DOHH2 (cell line): ENCODE measurements at regions not wholly inside any gene's neighbourhood (a gene's known extent, or its start where the extent isn't known, plus 50 kb on each side); places are given as distances from the start of the nearest gene placed in this dataset.

Experiments used
- H3F3A ChIP-seq: fragments of 200-600 bp; sonication (generic), shearing (Covaris generic); 2 replicates; pipeline ENCODE4 v1.6.0; 2016; ENCODE audit warnings: antibody characterized with exemption, mild to moderate bottlenecking; ENCODE audit not compliant: control insufficient read depth, insufficient read depth
- H3K27ac ChIP-seq: fragments of 200-600 bp; sonication (generic); 2 replicates; pipeline ENCODE4 v1.5.1; 2014; ENCODE audit warnings: low read depth, mild to moderate bottlenecking, low read length, moderate library complexity
- H3K27me3 ChIP-seq: fragments of 200-600 bp; sonication (generic); 2 replicates; pipeline ENCODE4 v1.6.1; 2014; ENCODE audit warnings: mild to moderate bottlenecking, low read length, mixed read lengths; ENCODE audit not compliant: control insufficient read depth
- H3K36me3 ChIP-seq: fragments of 200-600 bp; sonication (generic); 2 replicates; pipeline ENCODE4 v1.6.1; 2014; ENCODE audit warnings: mild to moderate bottlenecking, low read length, moderate library complexity, mixed read lengths; ENCODE audit not compliant: control insufficient read depth
- H3K4me1 ChIP-seq: fragments of 200-600 bp; sonication (generic); 2 replicates; pipeline ENCODE4 v1.6.1; 2014; ENCODE audit warnings: mild to moderate bottlenecking, low read length, mixed read lengths; ENCODE audit not compliant: control insufficient read depth
- H3K4me2 ChIP-seq: fragments of 200-600 bp; sonication (generic); 2 replicates; pipeline ENCODE4 v1.6.0; 2014; ENCODE audit warnings: mild to moderate bottlenecking, low read length, moderate library complexity
- H3K4me3 ChIP-seq: fragments of 200-600 bp; sonication (generic); 2 replicates; pipeline ENCODE4 v1.5.1; 2014; ENCODE audit warnings: mild to moderate bottlenecking, low read length, mixed read lengths
- H3K79me2 ChIP-seq: fragments of 200-600 bp; sonication (generic); 2 replicates; pipeline ENCODE4 v1.6.1; 2014; ENCODE audit warnings: mild to moderate bottlenecking, low read length, mixed read lengths; ENCODE audit not compliant: control insufficient read depth
- H3K9me2 ChIP-seq: fragments of 200-600 bp; sonication (generic); replicated peaks from 2 replicates; pipeline ENCODE4 v1.6.1; 2014; ENCODE audit warnings: mild to moderate bottlenecking, low read length, mixed read lengths; ENCODE audit not compliant: control insufficient read depth
- H3K9me3 ChIP-seq: fragments of 200-600 bp; sonication (generic); 2 replicates; pipeline ENCODE4 v1.6.1; 2014; ENCODE audit warnings: antibody characterized with exemption, low read length, mixed read lengths; ENCODE audit not compliant: control insufficient read depth, insufficient read depth
- H4K20me1 ChIP-seq: fragments of 200-600 bp; sonication (generic); 2 replicates; pipeline ENCODE4 v1.6.0; 2014; ENCODE audit warnings: low read depth, mild to moderate bottlenecking, antibody characterized with exemption, low read length, moderate library complexity; ENCODE audit not compliant: control insufficient read depth, insufficient read depth
- EZH2phosphoT487 ChIP-seq: fragments of 200-600 bp; sonication (generic); IDR thresholded peaks from 2 replicates; pipeline ENCODE4 v1.6.1; 2017; ENCODE audit warnings: borderline replicate concordance, mild to moderate bottlenecking, antibody characterized with exemption, low read length, moderate library complexity, mixed read lengths
- TF ChIP-seq, protein P1 (sequence below): fragments of 200-600 bp; sonication (generic); IDR thresholded peaks from one replicate; pipeline ENCODE4 v1.5.1; 2014; ENCODE audit warnings: antibody characterized with exemption, mild to moderate bottlenecking, low read depth, low read length; ENCODE audit not compliant: poor library complexity, severe bottlenecking

DNA sequence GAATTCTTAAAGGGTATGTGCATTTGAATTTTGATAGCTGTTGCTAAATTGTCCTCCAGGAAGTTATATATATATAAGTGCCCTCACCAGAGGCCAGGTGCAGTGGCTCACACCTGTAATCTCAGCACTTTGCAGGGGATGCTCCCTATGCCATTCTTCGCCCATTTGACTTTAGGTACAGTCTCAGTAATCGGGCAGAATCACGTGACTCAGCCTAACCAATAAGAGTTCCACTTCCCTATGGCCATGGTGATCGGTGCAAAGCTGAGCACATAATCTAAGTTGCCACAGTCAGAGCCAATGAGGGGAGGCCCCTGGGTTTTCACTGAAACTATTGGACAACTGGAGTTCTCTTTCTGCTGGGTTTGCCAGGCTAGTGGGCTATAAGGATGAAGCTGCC is 274.6 kb upstream of the TBX3 start:
- no peak overlapping the region for H3K27ac ChIP-seq
- no peaks in the 10 kb centered on the region for H3K79me2 ChIP-seq
- no peaks in the 10 kb centered on the region for H3K36me3 ChIP-seq
- no peaks in the 10 kb centered on the region for H3K9me2 ChIP-seq
- H3F3A ChIP-seq = no peaks in the 10 kb centered on the region
- H3K4me3 ChIP-seq = no peak overlapping the region
- H3K4me2 ChIP-seq = no peak overlapping the region
- no peaks in the 10 kb centered on the region for H3K9me3 ChIP-seq
- H3K27me3 ChIP-seq = no peaks in the 10 kb centered on the region
- TF ChIP-seq EZH2phosphoT487 = no peak
- TF ChIP-seq, protein P1, sequence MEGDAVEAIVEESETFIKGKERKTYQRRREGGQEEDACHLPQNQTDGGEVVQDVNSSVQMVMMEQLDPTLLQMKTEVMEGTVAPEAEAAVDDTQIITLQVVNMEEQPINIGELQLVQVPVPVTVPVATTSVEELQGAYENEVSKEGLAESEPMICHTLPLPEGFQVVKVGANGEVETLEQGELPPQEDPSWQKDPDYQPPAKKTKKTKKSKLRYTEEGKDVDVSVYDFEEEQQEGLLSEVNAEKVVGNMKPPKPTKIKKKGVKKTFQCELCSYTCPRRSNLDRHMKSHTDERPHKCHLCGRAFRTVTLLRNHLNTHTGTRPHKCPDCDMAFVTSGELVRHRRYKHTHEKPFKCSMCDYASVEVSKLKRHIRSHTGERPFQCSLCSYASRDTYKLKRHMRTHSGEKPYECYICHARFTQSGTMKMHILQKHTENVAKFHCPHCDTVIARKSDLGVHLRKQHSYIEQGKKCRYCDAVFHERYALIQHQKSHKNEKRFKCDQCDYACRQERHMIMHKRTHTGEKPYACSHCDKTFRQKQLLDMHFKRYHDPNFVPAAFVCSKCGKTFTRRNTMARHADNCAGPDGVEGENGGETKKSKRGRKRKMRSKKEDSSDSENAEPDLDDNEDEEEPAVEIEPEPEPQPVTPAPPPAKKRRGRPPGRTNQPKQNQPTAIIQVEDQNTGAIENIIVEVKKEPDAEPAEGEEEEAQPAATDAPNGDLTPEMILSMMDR = no peak
- no peaks in the 10 kb centered on the region for H4K20me1 ChIP-seq
- no peaks in the 10 kb centered on the region for H3K4me1 ChIP-seq

DNA sequence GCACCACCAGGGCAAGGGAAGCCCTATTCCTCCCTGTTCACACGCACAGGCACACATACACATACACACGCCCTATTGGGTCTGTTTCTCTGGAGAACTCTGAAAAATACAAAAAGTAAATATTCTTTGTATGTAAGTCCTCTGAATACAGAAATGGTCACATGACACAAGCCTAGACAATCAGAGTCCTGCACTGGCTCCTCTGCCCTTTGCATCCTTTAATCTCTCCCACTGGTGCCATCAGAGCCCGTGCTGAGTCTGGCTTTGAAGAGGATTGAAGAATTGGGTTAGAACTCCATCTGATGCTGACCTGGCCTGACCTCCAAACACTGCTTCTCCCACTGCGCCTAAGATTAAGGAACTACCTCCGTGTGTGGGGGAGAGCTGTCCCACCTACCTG is 273.2 kb upstream of the TBX3 start:
- Histone ChIP-seq H3F3A (no peaks in the 10 kb centered on the region), H3K9me2 (no peaks in the 10 kb centered on the region), H3K4me2 (no peak overlapping the region), H3K4me3 (no peak overlapping the region), H3K79me2 (no peaks in the 10 kb centered on the region), H3K36me3 (no peaks in the 10 kb centered on the region), H3K4me1 (no peaks in the 10 kb centered on the region), H3K27me3 (no peaks in the 10 kb centered on the region), H4K20me1 (no peaks in the 10 kb centered on the region), H3K9me3 (no peaks in the 10 kb centered on the region), H3K27ac (no peak overlapping the region)
- TF ChIP-seq, protein P1 = no peak
- no peak for TF ChIP-seq EZH2phosphoT487

DNA sequence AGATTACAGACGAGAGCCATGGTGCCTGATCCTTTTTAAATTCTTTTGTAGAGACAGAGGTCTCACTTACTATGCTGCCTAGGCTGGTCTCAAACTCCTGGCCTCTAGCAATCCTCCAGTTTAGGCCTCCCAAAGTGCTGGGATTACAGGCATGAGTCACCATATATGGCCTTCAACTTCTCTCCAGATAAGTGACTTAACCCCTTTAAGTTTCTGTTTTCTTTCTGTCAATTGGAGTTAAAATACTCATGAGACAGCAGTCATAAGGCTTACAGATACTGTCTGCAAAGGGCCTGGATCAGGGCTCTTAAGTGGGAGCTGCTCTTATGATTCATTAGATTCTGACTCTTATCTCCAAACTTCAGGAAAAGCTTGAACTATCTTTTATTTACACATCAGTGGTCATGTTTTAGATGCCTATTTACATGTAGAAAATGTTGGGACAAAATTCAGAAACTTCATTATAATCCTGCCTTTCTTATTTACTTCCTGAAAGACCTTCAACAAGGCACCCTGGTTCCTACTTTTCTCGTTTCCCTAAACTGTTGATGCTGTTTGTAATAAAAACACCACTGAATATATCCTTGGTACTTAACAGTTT is 271.5 kb upstream of the TBX3 start:
- Histone ChIP-seq H3K9me3 (no peaks in the 10 kb centered on the region), H4K20me1 (no peaks in the 10 kb centered on the region), H3K9me2 (no peaks in the 10 kb centered on the region), H3K79me2 (no peaks in the 10 kb centered on the region), H3K27ac (no peak overlapping the region), H3K27me3 (no peaks in the 10 kb centered on the region), H3K36me3 (no peaks in the 10 kb centered on the region), H3K4me1 (no peaks in the 10 kb centered on the region), H3F3A (no peaks in the 10 kb centered on the region), H3K4me2 (no peak overlapping the region), H3K4me3 (no peak overlapping the region)
- TF ChIP-seq, protein P1 = no peak
- no peak for TF ChIP-seq EZH2phosphoT487
